Left ventricle myocardium inferior (tissue), 1 donor: ENCODE measurements at regions not wholly inside any gene's neighbourhood (a gene's known extent, or its start where the extent isn't known, plus 50 kb on each side); places are given as distances from the start of the nearest gene placed in this dataset.
"Not testable (repeated sequence)": the region's sequence is repeated elsewhere in the genome, so short reads cannot be mapped to it uniquely, and the experiment has no call there.

Experiments used
- DNase-seq: peaks from one replicate; pipeline ENCODE4 v3.0.0-alpha.2; 2020
- H3K27ac ChIP-seq: fragments of 200-600 bp; replicated peaks from 2 replicates; pipeline ENCODE4 v1.8.0; 2021
- H3K27me3 ChIP-seq: fragments of 200-600 bp; 2 replicates; pipeline ENCODE4 v1.8.0; 2021; ENCODE audit warnings: low read depth
- H3K36me3 ChIP-seq: fragments of 200-600 bp; 2 replicates; pipeline ENCODE4 v1.8.0; 2021
- H3K4me1 ChIP-seq: fragments of 200-600 bp; 2 replicates; pipeline ENCODE4 v1.8.0; 2021
- H3K4me3 ChIP-seq: fragments of 200-600 bp; 2 replicates; pipeline ENCODE4 v1.8.0; 2021; ENCODE audit warnings: mild to moderate bottlenecking, moderate library complexity
- H3K9me3 ChIP-seq: fragments of 200-600 bp; replicated peaks from 2 replicates; pipeline ENCODE4 v1.8.0; 2021
- CTCF ChIP-seq: fragments of 200-600 bp; IDR thresholded peaks from 2 replicates; pipeline ENCODE4 v1.8.0; 2021; ENCODE audit warnings: antibody characterized with exemption, mild to moderate bottlenecking, borderline replicate concordance
- intact Hi-C: fragments of 100-400 bp; cut with micrococcal nuclease; formaldehyde crosslinking; loops from one replicate; pipeline ENCODE4 v1.11.0; 2022
- donor health status: DM: no; HTN: yes; CAD: no; lungs with severe emphysema.

GRCh38 chr4:33841120-33841519 lies 2403.2 kb downstream of the ARAP2 start:
- TF ChIP-seq CTCF = no peak
- Histone ChIP-seq H3K4me3 (no peak overlapping the region), H3K4me1 (no peaks in the 10 kb centered on the region), H3K9me3 (peaks cover 12% of the 10 kb centered on the region), H3K27me3 (no peaks in the 10 kb centered on the region), H3K27ac (no peak overlapping the region), H3K36me3 (no peaks in the 10 kb centered on the region)
- no peak for DNase-seq
- intact Hi-C loops = no loop called here

- Histone ChIP-seq H3K9me3 (peaks cover 30% of the 10 kb centered on the region), H3K36me3 (no peaks in the 10 kb centered on the region), H3K27ac (no peak overlapping the region), H3K4me1 (no peaks in the 10 kb centered on the region), H3K4me3 (no peak overlapping the region), H3K27me3 (no peaks in the 10 kb centered on the region)
- no peak for DNase-seq
- intact Hi-C loops = no loop called here
- no peak for TF ChIP-seq CTCF
Observed at GRCh38 chr4:33850371-33850902, 2393.9 kb downstream of the ARAP2 start.

GRCh38 chr4:33853670-33854069 lies 2390.6 kb downstream of the ARAP2 start:
- H3K27ac ChIP-seq, H3K4me1 ChIP-seq, intact Hi-C loops, DNase-seq, H3K36me3 ChIP-seq, H3K4me3 ChIP-seq, H3K9me3 ChIP-seq, H3K27me3 ChIP-seq: not testable (repeated sequence)

- peaks cover 26% of the 10 kb centered on the region for H3K9me3 ChIP-seq
- no peak overlapping the region for H3K4me3 ChIP-seq
- no peaks in the 10 kb centered on the region for H3K4me1 ChIP-seq
- no peak for DNase-seq
- no peak overlapping the region for H3K27ac ChIP-seq
- no peaks in the 10 kb centered on the region for H3K27me3 ChIP-seq
- no peaks in the 10 kb centered on the region for H3K36me3 ChIP-seq
- intact Hi-C loops = no loop called here
- TF ChIP-seq CTCF = no peak
Observed at GRCh38 chr4:33864290-33864859, 2379.9 kb downstream of the ARAP2 start.

DNA sequence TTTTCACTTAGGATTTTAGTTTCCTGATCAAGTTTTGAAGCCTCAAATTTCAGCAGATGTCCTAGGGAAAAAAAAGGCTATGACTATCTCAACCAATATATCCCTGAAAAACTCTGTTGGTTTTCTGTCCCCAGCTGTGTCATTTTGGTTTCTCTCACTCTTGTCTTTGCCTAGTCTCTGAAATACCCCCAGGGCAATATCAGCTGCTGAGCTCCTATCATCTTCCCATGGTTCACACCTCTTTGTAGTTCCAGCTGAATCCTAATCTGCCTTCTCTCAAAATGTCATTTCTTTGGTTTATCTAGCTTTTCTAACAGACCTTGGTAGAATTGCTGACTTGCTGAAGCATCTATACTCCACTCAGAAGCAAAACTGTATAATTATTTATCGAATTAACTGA lies 2370.5 kb downstream of the ARAP2 start:
- Histone ChIP-seq H3K4me1 (no peaks in the 10 kb centered on the region), H3K9me3 (peaks cover 52% of the 10 kb centered on the region), H3K36me3 (no peaks in the 10 kb centered on the region), H3K4me3 (no peak overlapping the region), H3K27me3 (no peaks in the 10 kb centered on the region), H3K27ac (no peak overlapping the region)
- DNase-seq = no peak
- TF ChIP-seq CTCF = no peak
- intact Hi-C loops = no loop called here

DNA sequence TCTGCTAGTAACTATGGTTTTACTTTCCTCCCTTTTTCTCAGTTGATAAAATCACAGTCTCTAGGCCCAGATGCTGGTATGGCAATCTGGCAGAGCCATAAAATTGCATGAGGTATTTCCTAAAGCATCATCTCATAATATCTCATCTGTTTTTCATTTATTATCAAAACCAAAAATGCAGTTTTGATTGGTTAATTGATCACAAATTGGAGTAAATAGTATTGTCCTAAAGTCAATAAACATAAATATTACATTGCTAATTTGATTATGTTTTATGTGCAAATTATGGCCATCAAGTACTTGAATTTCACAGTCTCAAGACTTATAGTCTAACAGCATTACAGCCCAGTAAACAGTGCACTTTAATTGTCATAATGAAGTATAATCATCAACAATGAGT lies 2365.6 kb downstream of the ARAP2 start:
- intact Hi-C loops = no loop called here
- DNase-seq = no peak
- no peaks in the 10 kb centered on the region for H3K4me1 ChIP-seq
- H3K9me3 ChIP-seq = peaks cover 28% of the 10 kb centered on the region
- no peaks in the 10 kb centered on the region for H3K27me3 ChIP-seq
- H3K4me3 ChIP-seq = no peak overlapping the region
- no peak for TF ChIP-seq CTCF
- no peak overlapping the region for H3K27ac ChIP-seq
- H3K36me3 ChIP-seq = no peaks in the 10 kb centered on the region
